Activated naive CD4-positive, alpha-beta T cell treated with anti-CD3 and anti-CD28 coated beads, Interleukin-2, amount 50 U/mL, for 16 hours (primary cell): ENCODE measurements at regions not wholly inside any gene's neighbourhood (a gene's known extent, or its start where the extent isn't known, plus 50 kb on each side); places are given as distances from the start of the nearest gene placed in this dataset.
A peak's percentile ranks its signal among the peaks of the same experiment; 100 is the strongest.
"Not testable (repeated sequence)": the region's sequence is repeated elsewhere in the genome, so short reads cannot be mapped to it uniquely, and the experiment has no call there.

Experiments used
- DNase-seq: peaks from one replicate; pipeline ENCODE4 v3.0.0-alpha.2; 2020

DNA sequence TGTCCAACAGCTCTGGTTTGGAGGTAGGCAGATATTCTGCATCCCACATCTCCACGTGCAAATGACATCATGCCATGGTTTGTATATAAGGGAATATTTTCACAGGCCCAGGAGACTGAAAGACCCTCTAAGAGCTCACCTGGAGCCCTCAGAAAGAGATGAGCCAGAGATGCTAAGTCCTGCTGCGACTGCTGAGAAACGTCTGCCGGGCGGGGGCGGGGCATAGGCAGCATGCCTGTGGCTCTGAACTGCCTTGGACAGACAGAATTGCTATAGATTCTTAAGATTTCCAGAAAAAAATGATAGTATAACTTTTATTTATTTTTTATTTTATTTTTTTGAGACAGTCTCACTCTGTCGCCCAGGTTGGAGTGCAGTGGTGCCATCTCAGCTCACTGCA lies 64.2 kb upstream of the METTL9 start:
- DNase-seq: not testable (repeated sequence)

DNA sequence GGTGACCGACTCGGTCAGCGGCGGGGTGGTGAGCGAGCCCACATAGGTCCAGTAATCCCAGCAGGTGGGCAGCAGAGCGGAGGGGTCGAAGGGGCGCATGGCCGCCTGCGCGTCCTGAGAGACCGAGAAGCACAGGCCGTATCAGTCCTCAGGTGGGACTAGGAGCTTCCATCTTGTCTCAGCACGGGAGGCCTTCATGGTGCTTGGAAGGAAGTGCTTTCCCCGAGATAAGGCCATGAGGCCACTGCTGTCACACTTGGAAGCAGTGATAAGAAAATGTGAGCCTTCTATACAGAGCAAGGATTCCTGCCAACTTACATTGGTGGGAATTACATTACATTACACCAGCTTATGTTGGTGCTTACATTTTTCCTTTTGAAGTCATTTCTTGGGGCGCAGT lies 62.6 kb upstream of the METTL9 start:
- not testable (repeated sequence) for DNase-seq

DNA sequence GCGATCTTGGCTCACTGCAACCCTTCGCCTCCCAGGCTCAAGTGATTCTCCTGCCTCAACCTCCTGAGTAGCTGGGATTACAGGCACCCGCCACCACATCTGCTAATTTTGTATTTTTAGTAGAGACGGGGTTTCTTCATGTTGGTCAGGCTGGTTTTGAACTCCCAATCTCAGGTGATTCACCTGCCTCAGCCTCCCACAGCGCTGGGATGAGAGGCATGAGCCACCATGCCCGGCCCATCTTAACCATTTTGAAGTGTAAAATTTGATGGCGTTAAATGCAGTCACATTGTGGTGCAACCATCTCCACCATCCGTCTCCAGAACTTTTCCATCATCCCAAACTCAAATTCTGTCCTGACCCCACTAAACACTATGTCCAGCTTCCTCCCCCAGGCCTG lies 61.8 kb upstream of the METTL9 start:
- DNase-seq: not testable (repeated sequence)

DNA sequence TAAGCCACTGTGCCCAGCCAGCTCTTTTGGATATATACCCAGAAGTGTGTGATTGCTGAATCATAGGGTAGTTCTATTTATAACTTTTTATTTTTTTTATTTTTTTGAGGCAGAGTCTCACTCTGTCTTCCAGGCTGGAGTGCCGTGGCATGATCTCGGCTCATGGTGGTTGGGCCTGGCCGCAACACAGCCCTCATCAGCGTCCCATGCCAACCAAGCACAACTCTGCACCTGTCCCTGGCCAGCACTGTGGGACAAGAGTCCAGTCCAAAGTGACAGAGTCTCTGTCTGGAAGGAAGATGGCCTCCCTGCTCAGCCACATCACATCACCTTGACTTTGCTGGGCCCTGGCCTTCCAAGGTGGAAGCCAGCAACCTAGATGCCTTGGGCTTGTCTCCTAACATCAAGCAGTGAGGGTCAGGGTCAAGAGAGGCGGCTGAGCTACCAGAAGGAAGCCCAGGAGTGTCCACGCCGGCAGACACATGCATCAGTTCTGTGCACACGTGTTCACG lies 60.2 kb upstream of the METTL9 start:
- not testable (repeated sequence) for DNase-seq

DNA sequence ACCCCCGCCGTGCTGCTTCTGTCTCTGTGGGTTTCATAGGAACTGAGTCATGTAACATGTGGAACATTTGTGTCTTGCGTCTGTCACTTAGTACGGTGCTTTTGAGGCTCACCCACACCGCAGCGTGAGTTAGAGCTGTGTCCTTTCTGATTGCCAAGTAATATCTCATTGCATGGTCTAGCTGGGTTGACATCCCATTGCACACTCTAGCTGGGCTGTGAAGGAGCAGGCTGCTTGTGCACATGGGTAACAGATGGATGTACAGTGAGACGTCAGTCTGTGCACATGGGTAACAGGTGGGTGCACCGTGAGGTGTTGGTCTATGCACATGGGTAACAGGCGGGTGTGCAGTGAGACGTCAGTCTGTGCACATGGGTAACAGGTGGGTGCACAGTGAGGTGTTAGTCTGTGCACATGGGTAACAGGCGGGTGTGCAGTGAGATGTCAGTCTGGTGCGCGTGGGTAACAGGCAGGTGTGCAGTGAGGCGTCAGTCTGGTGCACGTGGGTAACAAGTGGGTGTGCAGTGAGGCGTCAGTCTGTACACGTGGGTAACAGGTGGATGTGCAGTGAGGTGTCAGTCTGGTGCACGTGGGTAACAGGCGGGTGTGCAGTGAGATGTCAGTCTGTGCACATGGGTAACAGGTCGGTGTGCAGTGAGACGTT lies 58.5 kb upstream of the METTL9 start:
- peak; percentile 68 for DNase-seq

DNA sequence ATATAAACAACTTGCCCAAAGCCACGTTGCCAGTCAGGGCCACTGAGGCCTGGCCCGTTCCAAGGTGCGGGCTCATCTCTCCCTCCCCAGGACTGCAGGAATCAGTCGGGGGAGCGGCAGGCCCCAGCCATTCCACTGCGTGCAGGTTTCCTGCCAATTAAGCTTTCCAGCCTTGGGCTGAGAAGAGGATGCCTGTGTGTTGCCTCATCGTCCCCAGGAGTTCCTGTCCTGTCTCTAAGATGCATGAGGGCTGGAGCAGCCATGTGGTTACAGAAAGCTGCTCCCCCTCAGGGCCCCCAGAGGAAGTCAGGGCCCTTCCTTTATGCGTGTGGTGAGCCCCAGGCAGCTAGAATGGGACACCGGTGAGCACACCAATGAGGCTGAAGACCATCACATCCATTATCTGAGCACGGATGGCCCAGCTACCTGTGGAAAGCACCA lies 57.7 kb upstream of the METTL9 start:
- not testable (repeated sequence) for DNase-seq

DNA sequence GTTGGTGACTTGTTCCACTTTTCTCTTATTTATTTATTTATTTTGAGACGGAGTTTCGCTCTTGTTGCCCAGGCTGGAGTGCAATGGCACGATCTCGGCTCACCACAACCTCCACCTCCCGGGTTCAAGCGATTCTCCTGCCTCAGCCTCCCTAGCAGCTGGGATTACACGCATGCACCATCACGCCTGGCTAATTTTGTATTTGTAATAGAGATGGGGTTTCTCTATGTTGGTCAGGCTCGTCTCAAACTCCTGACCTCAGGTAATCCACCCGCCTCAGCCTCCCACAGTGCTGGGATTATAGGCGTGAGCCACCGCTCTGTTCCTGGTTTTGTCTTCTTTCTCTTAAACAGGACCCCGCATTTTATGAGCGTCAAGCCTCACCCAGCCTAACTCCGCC lies 57.3 kb upstream of the METTL9 start:
- not testable (repeated sequence) for DNase-seq

DNA sequence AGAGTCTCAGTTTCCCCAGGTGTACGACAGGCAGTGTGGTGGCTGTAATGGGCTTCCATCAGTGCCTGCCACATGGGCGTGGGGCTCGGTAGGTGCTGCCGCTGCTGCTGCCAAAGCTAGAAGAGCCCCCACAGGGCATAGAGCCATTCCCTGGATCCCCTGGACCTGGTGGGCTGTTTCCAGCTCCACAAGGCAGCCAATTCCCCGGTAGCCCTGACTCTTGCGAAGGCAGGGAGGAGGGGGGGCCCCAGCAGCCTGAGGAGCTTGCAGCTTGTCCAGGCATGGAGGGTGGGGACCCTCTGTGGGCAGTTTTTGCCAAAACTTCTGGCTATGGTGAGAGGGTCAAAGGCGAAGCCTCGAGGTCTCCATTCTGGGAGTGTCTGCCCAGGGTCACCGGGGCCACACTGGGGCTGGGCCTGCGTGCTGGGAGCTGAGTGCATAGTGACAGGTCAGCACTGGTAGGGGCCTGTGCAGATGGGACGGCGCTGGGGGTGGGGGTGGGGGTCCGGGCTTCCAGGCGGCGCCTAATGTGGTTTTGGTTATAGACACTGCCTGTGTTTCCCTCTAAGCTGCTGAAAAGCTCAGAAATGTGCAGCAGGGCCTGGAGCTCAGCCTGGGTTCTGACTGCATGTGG lies 56.8 kb upstream of the METTL9 start:
- DNase-seq: not testable (repeated sequence)

DNA sequence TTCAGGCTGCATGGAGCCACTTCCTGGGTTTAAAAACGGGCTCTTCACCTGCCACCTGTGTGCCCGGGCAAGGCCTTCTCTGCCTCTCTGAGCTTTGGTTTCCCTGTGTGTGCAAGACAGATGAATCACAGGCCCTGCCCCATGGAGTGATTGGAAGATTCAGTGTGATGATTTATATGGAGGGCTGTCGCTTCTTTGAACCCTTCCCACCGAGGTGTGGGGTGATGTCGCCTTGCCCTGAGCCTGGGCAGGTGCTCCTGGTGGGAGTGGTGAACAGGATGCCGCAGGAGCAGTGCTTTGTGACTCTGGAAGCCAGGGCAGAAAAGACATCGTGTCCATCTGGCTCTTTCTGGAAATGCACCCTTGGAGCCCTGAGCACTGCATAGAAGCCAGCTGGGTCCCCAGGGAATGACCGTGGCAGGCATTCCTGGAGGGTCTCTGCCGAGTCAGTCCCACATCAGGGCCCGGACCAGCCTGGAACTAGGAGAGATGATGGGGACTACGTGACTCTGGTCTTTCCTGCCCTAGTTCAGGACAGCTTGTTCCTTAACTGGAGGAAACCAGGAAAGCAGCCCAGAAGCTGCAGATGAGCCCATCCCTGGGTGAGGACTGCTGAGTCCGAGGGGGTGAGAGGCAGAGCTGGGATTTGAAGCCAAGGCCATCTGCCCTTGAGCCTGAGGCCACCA lies 56.1 kb upstream of the METTL9 start:
- not testable (repeated sequence) for DNase-seq

DNA sequence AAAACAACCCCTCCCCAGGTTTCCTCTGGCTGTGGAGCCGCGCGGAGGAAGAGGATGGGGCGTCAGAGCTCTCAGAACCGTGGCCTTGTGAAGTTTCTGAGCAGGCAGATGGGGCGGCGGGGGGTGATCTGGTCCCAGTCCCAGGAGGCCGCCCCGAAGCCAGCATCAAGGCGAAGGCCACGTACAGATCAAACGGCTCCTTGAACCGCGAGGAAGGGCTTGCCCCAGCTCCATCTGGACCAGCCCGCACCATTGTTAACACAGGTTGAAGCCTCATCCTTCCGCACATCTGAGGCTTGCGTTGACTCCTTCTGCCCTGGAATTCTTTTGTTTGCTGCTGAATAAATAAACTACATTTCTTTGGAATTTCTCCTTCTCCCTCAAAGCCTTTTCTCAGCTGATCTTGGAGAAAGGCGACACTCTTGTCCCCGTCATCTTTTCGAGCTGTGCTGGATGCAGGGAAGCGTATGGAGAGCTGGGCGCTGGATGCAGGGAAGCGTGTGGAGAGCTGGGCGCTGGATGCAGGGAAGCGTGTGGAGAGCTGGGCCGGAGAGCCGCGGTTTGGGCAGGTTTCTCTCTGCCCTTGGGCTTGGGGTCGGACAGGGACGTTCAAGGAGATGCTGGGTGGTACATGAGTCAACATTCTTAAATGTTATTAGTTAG lies 53.6 kb upstream of the METTL9 start:
- DNase-seq: not testable (repeated sequence)

DNA sequence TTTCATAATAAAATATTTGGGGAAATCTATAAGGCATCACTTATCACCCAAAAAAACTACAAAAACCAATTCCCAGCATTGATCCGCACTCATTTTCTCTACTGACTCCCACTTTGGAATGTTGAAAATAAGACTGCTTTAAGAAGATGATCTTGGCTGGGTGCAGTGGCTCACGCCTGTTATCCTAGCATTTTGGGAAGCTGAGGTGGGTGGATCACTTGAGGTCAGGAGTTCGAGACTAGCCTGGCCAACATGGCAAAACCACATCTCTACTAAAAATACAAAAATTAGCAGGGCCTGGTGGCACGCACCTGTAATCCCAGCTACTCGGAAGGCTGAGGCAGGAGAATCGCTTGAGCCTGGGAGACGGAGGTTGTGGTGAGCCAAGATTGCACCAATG lies 50.0 kb upstream of the METTL9 start:
- DNase-seq: not testable (repeated sequence)
